Tibial artery (tissue), 4 donors: ENCODE measurements at regions not wholly inside any gene's neighbourhood (a gene's known extent, or its start where the extent isn't known, plus 50 kb on each side); places are given as distances from the start of the nearest gene placed in this dataset.

Experiments used
- DNase-seq, 2 donors: peaks; one replicate each; pipeline ENCODE4 v3.0.0-alpha.2; 2019
- H3K27ac ChIP-seq, 2 donors: fragments of 200-600 bp; sonication (generic) in 1 of 2; 1 replicate in 1 of 2; 2 replicates in 1 of 2; pipeline ENCODE4 v1.5.1; 2018 to 2019; ENCODE audit warnings: mild to moderate bottlenecking in 1 of 2
- H3K27me3 ChIP-seq, 2 donors: fragments of 200-600 bp; sonication (generic) in 1 of 2; one replicate each; pipeline versions ENCODE4 v1.5.1 to v1.6.0; 2016 to 2019
- H3K36me3 ChIP-seq, 3 donors: fragments of 200-600 bp; sonication (generic) in 2 of 3; one replicate each; pipeline ENCODE4 v1.5.1; 2016 to 2019; ENCODE audit warnings: mild to moderate bottlenecking in 2 of 3
- H3K4me1 ChIP-seq, 4 donors: fragments of 200-600 bp; sonication (generic) in 2 of 4; 1 replicate in 3 of 4; 2 replicates in 1 of 4; pipeline ENCODE4 v1.5.1; 2016 to 2019
- H3K4me3 ChIP-seq, 2 donors: fragments of 200-600 bp; sonication (generic) in 1 of 2; 1 replicate in 1 of 2; 2 replicates in 1 of 2; pipeline ENCODE4 v1.5.1; 2018 to 2019; ENCODE audit warnings: mild to moderate bottlenecking in 2 of 2
- H3K9me3 ChIP-seq, 3 donors: fragments of 200-600 bp; sonication (generic) in 1 of 3; one replicate each; pipeline ENCODE4 v1.5.1; 2016 to 2019
- intact Hi-C: fragments of 100-400 bp; cut with DNase I; formaldehyde crosslinking; loops from one replicate; pipeline ENCODE4 v1.15.0; 2023; ENCODE audit warnings: low total_unique reads
- TF ChIP-seq, protein P1 (sequence below), 2 experiments: fragments of 200-600 bp in 1 of 2; fragments of 450-650 bp in 1 of 2; IDR thresholded peaks; one replicate each; pipeline ENCODE4 v1.5.1; 2017 to 2019; ENCODE audit warnings: antibody characterized with exemption in 2 of 2, mild to moderate bottlenecking in 1 of 2, moderate library complexity in 1 of 2

DNA sequence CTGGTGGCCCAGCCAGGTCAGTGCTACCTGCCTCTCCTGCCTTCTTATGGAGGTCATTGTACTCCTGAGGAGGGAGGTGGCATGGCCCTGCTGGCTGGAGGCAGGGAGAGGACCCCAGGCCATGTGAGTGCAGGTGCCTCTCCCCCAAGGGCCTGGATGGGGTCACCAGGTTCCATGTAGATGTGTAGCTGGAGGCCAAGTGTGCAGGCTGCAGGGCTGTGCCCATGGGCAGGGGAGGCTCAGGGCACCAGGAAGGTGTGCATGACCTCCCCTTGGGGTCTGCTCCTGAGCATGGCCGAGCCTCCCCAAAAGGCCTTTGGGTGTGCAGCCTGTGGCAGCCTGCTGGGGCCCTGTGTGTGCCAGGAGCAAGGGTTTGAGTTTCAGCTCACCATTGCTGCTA is 128.1 kb upstream of the HDAC4 start:
- Histone ChIP-seq H3K4me3 (no peak overlapping the region), H3K27ac (no peak overlapping the region), H3K36me3 (no peaks in the 10 kb centered on the region), H3K4me1 (no peaks in the 10 kb centered on the region), H3K27me3 (peaks cover 0 to 30% of the 10 kb centered on the region in 2 donors), H3K9me3 (no peaks in the 10 kb centered on the region)
- TF ChIP-seq, protein P1, sequence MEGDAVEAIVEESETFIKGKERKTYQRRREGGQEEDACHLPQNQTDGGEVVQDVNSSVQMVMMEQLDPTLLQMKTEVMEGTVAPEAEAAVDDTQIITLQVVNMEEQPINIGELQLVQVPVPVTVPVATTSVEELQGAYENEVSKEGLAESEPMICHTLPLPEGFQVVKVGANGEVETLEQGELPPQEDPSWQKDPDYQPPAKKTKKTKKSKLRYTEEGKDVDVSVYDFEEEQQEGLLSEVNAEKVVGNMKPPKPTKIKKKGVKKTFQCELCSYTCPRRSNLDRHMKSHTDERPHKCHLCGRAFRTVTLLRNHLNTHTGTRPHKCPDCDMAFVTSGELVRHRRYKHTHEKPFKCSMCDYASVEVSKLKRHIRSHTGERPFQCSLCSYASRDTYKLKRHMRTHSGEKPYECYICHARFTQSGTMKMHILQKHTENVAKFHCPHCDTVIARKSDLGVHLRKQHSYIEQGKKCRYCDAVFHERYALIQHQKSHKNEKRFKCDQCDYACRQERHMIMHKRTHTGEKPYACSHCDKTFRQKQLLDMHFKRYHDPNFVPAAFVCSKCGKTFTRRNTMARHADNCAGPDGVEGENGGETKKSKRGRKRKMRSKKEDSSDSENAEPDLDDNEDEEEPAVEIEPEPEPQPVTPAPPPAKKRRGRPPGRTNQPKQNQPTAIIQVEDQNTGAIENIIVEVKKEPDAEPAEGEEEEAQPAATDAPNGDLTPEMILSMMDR (IDR thresholded peaks at IDR 0.05), result no peak
- intact Hi-C loops, result no loop called here
- DNase-seq, result no peak

DNA sequence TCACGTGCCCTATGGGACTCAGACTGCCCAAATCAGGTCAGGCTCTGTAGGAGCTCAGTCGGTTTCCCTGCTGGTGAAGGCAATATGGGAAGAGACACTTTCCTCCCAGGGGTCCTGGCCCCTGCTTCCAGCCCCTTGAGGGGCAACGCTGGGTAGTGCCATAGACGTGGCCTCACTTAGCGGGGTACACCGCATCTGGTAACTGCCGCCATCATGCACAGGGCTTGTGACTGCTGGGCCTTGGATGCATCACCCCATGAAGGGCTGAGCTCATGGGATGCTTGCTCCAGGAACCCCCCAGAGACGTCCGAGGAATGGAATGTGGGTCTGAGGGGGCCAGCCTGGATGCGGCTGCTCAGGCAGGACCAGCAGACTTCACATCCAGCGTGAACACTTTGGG is 127.3 kb upstream of the HDAC4 start:
- intact Hi-C loops, result no loop called here
- peaks cover 0 to 30% of the 10 kb centered on the region in 2 donors for H3K27me3 ChIP-seq
- H3K4me1 ChIP-seq, result no peaks in the 10 kb centered on the region
- no peak overlapping the region for H3K4me3 ChIP-seq
- no peak for DNase-seq
- H3K27ac ChIP-seq, result no peak overlapping the region
- H3K36me3 ChIP-seq, result no peaks in the 10 kb centered on the region
- H3K9me3 ChIP-seq, result no peaks in the 10 kb centered on the region
- TF ChIP-seq, protein P1 (IDR thresholded peaks at IDR 0.05), result no peak

DNA sequence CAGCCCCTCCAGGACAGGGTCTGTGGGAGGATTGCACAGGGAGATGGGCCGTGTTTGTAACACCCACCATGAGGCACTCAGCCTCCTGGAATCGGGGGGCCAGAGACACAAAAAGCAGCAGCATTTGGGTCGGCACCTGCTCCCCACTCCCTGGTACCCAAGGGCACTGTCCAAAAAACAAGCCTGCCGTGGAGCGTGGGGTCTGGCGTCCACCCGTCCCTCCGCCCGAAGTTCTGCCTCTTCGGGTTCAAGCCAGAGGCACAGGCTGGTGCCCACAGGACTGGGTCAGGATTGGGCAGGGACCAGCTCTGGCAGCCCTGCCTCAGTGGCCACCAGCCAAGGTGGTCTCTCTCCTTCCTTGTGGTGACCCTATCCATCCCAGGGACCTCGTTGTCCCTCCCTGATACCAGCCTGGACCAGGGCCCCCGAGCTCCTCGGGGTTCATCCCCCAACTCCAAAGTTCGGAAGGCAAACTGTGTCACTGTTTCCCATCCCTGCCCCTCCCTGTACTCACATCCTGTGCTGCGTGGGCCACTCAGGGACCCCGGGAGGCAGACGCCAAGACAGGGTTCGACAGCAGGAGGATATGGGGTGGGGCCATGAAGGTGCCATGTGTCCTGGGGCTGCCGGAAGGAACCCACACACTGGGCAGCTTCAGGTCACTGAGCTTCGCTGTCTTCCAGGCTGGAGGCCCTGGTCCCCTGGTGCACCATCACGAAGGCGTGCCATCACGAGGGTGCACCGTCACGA is 126.0 kb upstream of the HDAC4 start:
- H3K4me1 ChIP-seq, result no peaks in the 10 kb centered on the region
- peaks cover 0 to 21% of the 10 kb centered on the region in 2 donors for H3K27me3 ChIP-seq
- no peaks in the 10 kb centered on the region for H3K9me3 ChIP-seq
- H3K27ac ChIP-seq, result no peak overlapping the region
- no peak for DNase-seq
- intact Hi-C loops, result no loop called here
- TF ChIP-seq, protein P1 (IDR thresholded peaks at IDR 0.05), result no peak
- H3K4me3 ChIP-seq, result no peak overlapping the region
- H3K36me3 ChIP-seq, result no peaks in the 10 kb centered on the region

DNA sequence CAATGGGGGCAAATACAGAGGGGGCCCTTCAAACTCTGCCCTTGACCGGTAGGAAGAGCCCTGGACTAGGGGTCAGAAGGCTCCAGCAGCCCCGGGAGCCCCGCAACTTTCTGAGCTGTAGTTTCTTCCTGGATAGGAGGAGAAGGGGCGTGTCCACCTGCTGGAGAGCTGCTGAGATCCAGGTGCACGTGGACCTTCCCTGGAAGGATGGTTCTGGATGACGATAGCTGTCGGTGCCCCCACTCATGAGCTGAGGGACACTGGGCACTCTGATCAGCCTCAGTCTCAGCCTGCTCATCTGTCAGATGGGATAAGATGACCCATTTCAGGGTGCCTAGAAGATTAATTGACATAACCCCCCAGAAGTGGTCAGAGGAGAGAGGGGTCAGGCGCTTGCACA is 125.2 kb upstream of the HDAC4 start:
- TF ChIP-seq, protein P1 (IDR thresholded peaks at IDR 0.05), result no peak
- H3K27me3 ChIP-seq, result peaks cover 0 to 24% of the 10 kb centered on the region in 2 donors
- H3K4me3 ChIP-seq, result no peak overlapping the region
- no peaks in the 10 kb centered on the region for H3K4me1 ChIP-seq
- intact Hi-C loops, result no loop called here
- no peak for DNase-seq
- no peak overlapping the region for H3K27ac ChIP-seq
- no peaks in the 10 kb centered on the region for H3K9me3 ChIP-seq
- H3K36me3 ChIP-seq, result no peaks in the 10 kb centered on the region

DNA sequence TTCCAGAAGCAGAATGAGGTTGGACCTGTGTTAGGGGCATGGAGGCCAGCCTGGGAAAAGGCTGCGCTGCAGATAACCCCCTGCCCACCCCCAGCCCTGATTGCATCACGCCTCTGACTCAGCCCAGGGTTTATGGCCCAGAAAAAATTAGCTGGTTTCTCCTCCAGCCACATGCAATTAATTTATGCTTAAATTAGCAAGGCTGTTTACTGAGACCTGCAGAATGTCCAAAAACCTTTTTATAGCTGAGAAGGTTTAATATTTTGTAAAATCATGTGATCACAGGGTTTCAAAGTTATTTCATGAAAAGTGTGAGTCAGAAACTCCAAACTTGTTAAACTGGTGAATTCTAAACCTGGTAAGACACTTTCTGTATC is 123.1 kb upstream of the HDAC4 start:
- DNase-seq, result no peak
- Histone ChIP-seq H3K4me3 (no peak overlapping the region), H3K9me3 (no peaks in the 10 kb centered on the region), H3K27me3 (peaks cover 0 to 24% of the 10 kb centered on the region in 2 donors), H3K27ac (no peak overlapping the region), H3K36me3 (no peaks in the 10 kb centered on the region), H3K4me1 (no peaks in the 10 kb centered on the region)
- TF ChIP-seq, protein P1 (IDR thresholded peaks at IDR 0.05), result no peak
- intact Hi-C loops, result no loop called here
